H1 (cell line): ENCODE measurements at regions not wholly inside any gene's neighbourhood (a gene's known extent, or its start where the extent isn't known, plus 50 kb on each side); places are given as distances from the start of the nearest gene placed in this dataset.

ENCODE experiments used
- CTCF ChIA-PET: fragments of 300-600 bp; sonication (Branson Sonifier 250); formaldehyde crosslinking; loops from one replicate; lab custom pipeline; 2021; ENCODE audit not compliant: partially characterized antibody; lab: Charles Lee
- POLR2A ChIA-PET: fragments of 300-600 bp; sonication (Branson Sonifier 250); formaldehyde crosslinking; loops from one replicate; lab custom pipeline; 2021; ENCODE audit warnings: inconsistent platforms; ENCODE audit not compliant: partially characterized antibody; lab: Charles Lee
- DNase-seq, 2 experiments: peaks; one replicate each; pipeline versions ENCODE4 v3.0.0 to v3.0.0-alpha.2; 2010 to 2022; ENCODE audit warnings: low spot score in 2 of 2, low read depth in 1 of 2, mixed read lengths in 1 of 2
- FAIRE-seq: peaks from 2 replicates; lab custom pipeline; 2011; peaks lifted over from hg19 to GRCh38; lab: Jason Lieb, UNC
- H2AFZ ChIP-seq: 2 replicates; pipeline ENCODE4 v1.8.1; 2012; ENCODE audit warnings: low read length, inconsistent platforms
- H2AK5ac ChIP-seq: 2 replicates; pipeline ENCODE4 v1.6.1; 2013; ENCODE audit warnings: low read depth, low read length
- H2BK120ac ChIP-seq: replicated peaks from 2 replicates; pipeline ENCODE3; 2013; ENCODE audit warnings: low read depth, low read length, inconsistent platforms
- H2BK12ac ChIP-seq: 2 replicates; pipeline ENCODE4 v1.6.1; 2013; ENCODE audit warnings: low read depth, low read length
- H2BK15ac ChIP-seq: 2 replicates; pipeline ENCODE4 v1.6.1; 2013; ENCODE audit warnings: low read length
- H2BK20ac ChIP-seq: 2 replicates; pipeline ENCODE4 v1.6.1; 2013; ENCODE audit warnings: low read length
- H2BK5ac ChIP-seq: 2 replicates; pipeline ENCODE4 v1.6.1; 2013; ENCODE audit warnings: low read depth, low read length
- H3K14ac ChIP-seq: 2 replicates; pipeline ENCODE4 v1.6.1; 2013; ENCODE audit warnings: inconsistent platforms; ENCODE audit not compliant: insufficient read length
- H3K18ac ChIP-seq: 2 replicates; pipeline ENCODE4 v1.6.1; 2013; ENCODE audit warnings: low read length; ENCODE audit errors: extremely low read depth
- H3K23ac ChIP-seq: 2 replicates; pipeline ENCODE4 v1.6.1; 2013; ENCODE audit warnings: inconsistent platforms; ENCODE audit not compliant: insufficient read length
- H3K23me2 ChIP-seq: 2 replicates; pipeline ENCODE4 v1.6.1; 2013; ENCODE audit warnings: low read depth, low read length
- H3K27ac ChIP-seq: 2 replicates; pipeline ENCODE4 v1.6.1; 2011; ENCODE audit warnings: low read depth, low read length, inconsistent platforms
- H3K27me3 ChIP-seq, 4 experiments: replicated peaks in 1 of 4; 1 replicate in 1 of 4; 2 replicates in 3 of 4; pipeline versions ENCODE4 v1.6.1 to v1.8.1; 2011 to 2013; ENCODE audit warnings: low read length in 3 of 4, mild to moderate bottlenecking in 3 of 4, inconsistent platforms in 2 of 4, mixed read lengths in 2 of 4, moderate library complexity in 1 of 4; ENCODE audit not compliant: control insufficient read depth in 3 of 4, insufficient read depth in 3 of 4; ENCODE audit errors: extremely low read depth in 1 of 4
- H3K36me3 ChIP-seq, 4 experiments: 2 replicates each; pipeline versions ENCODE4 v1.6.1 to v1.8.1; 2011 to 2013; ENCODE audit warnings: mild to moderate bottlenecking in 4 of 4, low read length in 3 of 4, moderate library complexity in 2 of 4, control low read depth in 1 of 4, inconsistent platforms in 1 of 4; ENCODE audit not compliant: insufficient read depth in 4 of 4, control insufficient read depth in 2 of 4
- H3K4ac ChIP-seq: replicated peaks from 2 replicates; pipeline ENCODE3; 2013; ENCODE audit warnings: low read length, low read depth, mixed read lengths, inconsistent platforms; ENCODE audit not compliant: insufficient read length
- H3K4me1 ChIP-seq, 4 experiments: replicated peaks in 1 of 4; 1 replicate in 1 of 4; 2 replicates in 3 of 4; pipeline versions ENCODE4 v1.6.1 to v1.8.1; 2011 to 2013; ENCODE audit warnings: low read length in 3 of 4, inconsistent platforms in 2 of 4, mixed read lengths in 1 of 4; ENCODE audit not compliant: insufficient read depth in 4 of 4, control insufficient read depth in 3 of 4
- H3K4me2 ChIP-seq, 2 experiments: 2 replicates each; pipeline versions ENCODE4 v1.6.1 to v1.8.1; 2011 to 2013; ENCODE audit warnings: low read depth in 2 of 2, low read length in 2 of 2, control low read depth in 1 of 2, inconsistent platforms in 1 of 2, mild to moderate bottlenecking in 1 of 2; ENCODE audit not compliant: insufficient read depth in 1 of 2
- H3K4me3 ChIP-seq, 4 experiments: fragments of 200-600, 300-600 bp in 1 of 4; sonication (generic), shearing (Covaris generic), sonication (Bioruptor Twin) in 1 of 4; 2 replicates each; pipeline versions ENCODE4 v1.5.1 to v1.8.1; 2011 to 2016; ENCODE audit warnings: low read length in 4 of 4, low read depth in 3 of 4, control low read depth in 2 of 4, inconsistent platforms in 2 of 4, mild to moderate bottlenecking in 2 of 4, mixed read lengths in 1 of 4, moderate library complexity in 1 of 4; ENCODE audit not compliant: insufficient read depth in 2 of 4; ENCODE audit errors: extremely low read depth in 1 of 4
- H3K56ac ChIP-seq: replicated peaks from 2 replicates; pipeline ENCODE3; 2013; ENCODE audit warnings: low read depth, mild to moderate bottlenecking, mixed read lengths, low read length, inconsistent platforms; ENCODE audit not compliant: insufficient read length
- H3K79me1 ChIP-seq: 2 replicates; pipeline ENCODE4 v1.6.1; 2013; ENCODE audit warnings: low read depth, low read length, control low read depth
- H3K79me2 ChIP-seq, 2 experiments: 2 replicates each; pipeline versions ENCODE4 v1.6.1 to v1.8.1; 2012 to 2013; ENCODE audit warnings: low read length in 2 of 2, mild to moderate bottlenecking in 2 of 2, inconsistent platforms in 1 of 2; ENCODE audit not compliant: insufficient read depth in 2 of 2, control insufficient read depth in 1 of 2
- H3K9ac ChIP-seq, 4 experiments: replicated peaks in 1 of 4; 1 replicate in 1 of 4; 2 replicates in 3 of 4; pipeline versions ENCODE4 v1.6.1 to v1.8.1; 2011 to 2013; ENCODE audit warnings: low read depth in 3 of 4, low read length in 3 of 4, control low read depth in 2 of 4, mild to moderate bottlenecking in 2 of 4, moderate library complexity in 2 of 4, inconsistent platforms in 1 of 4; ENCODE audit errors: extremely low read depth in 1 of 4
- H3K9me3 ChIP-seq, 2 experiments: 2 replicates each; pipeline versions ENCODE4 v1.6.1 to v1.8.1; 2012 to 2013; ENCODE audit warnings: mild to moderate bottlenecking in 2 of 2, moderate library complexity in 2 of 2, control low read depth in 1 of 2, inconsistent platforms in 1 of 2, low read depth in 1 of 2, low read length in 1 of 2, mixed read lengths in 1 of 2; ENCODE audit not compliant: insufficient read depth in 2 of 2
- H4K20me1 ChIP-seq, 2 experiments: replicated peaks in 1 of 2; 2 replicates each; pipeline versions ENCODE3 to v1.8.1; 2011 to 2013; ENCODE audit warnings: inconsistent platforms in 2 of 2, low read length in 2 of 2, mild to moderate bottlenecking in 1 of 2; ENCODE audit not compliant: insufficient read depth in 2 of 2, control insufficient read depth in 1 of 2
- H4K5ac ChIP-seq: 2 replicates; pipeline ENCODE4 v1.6.1; 2013; ENCODE audit warnings: low read length, low read depth, mixed read lengths, inconsistent platforms; ENCODE audit not compliant: insufficient read length
- H4K8ac ChIP-seq: 2 replicates; pipeline ENCODE4 v1.8.0; 2013; ENCODE audit warnings: mild to moderate bottlenecking, moderate library complexity, low read length, inconsistent platforms; ENCODE audit not compliant: insufficient read depth; ENCODE audit errors: extremely low read depth
- H4K91ac ChIP-seq: replicated peaks from 2 replicates; pipeline ENCODE3; 2013; ENCODE audit warnings: low read length, mixed read lengths, inconsistent platforms; ENCODE audit not compliant: insufficient read length
- ATF3 ChIP-seq: IDR thresholded peaks from 2 replicates; pipeline ENCODE4 v1.6.1; 2011; ENCODE audit warnings: low read depth, mild to moderate bottlenecking, low read length; ENCODE audit not compliant: insufficient read depth
- CBX5 ChIP-seq: fragments of 300-800, 300-1000 bp; sonication (generic); IDR thresholded peaks from 2 replicates; pipeline ENCODE4 v1.7.1; 2016; ENCODE audit warnings: antibody characterized with exemption, low read length, low read depth
- CTBP2 ChIP-seq: IDR thresholded peaks from 2 replicates; pipeline ENCODE4 v1.7.0; 2011; ENCODE audit warnings: borderline replicate concordance, mild to moderate bottlenecking, moderate library complexity, mixed read lengths, low read length; ENCODE audit not compliant: insufficient read depth, insufficient read length
- GABPA ChIP-seq: IDR thresholded peaks from 2 replicates; pipeline ENCODE4 v1.6.1; 2011; ENCODE audit warnings: mild to moderate bottlenecking, low read length, moderate library complexity, borderline replicate concordance; ENCODE audit not compliant: insufficient read depth
- KDM1A ChIP-seq: fragments of 200-600, 300-600 bp; sonication (generic); IDR thresholded peaks from 2 replicates; pipeline ENCODE4 v1.7.1; 2016; ENCODE audit warnings: mild to moderate bottlenecking, low read length, borderline replicate concordance
- PHF8 ChIP-seq: fragments of 200-600 bp; sonication (generic); conservative IDR thresholded peaks from 2 replicates; pipeline ENCODE4 v1.7.1; 2012; ENCODE audit warnings: low read depth, mild to moderate bottlenecking, inconsistent platforms, low read length, moderate library complexity
- SAP30 ChIP-seq: fragments of 300-600 bp; sonication (generic); IDR thresholded peaks from 2 replicates; pipeline ENCODE4 v1.7.1; 2012; ENCODE audit warnings: low read length, moderate library complexity, mild to moderate bottlenecking, inconsistent platforms; ENCODE audit not compliant: insufficient read depth, insufficient replicate concordance
- SIX5 ChIP-seq: IDR thresholded peaks from 2 replicates; pipeline ENCODE4 v1.6.1; 2011; ENCODE audit warnings: mild to moderate bottlenecking, low read depth, low read length
- SUZ12 ChIP-seq: fragments of 200-600 bp; sonication (generic); IDR thresholded peaks from 2 replicates; pipeline ENCODE4 v1.6.1; 2012; ENCODE audit warnings: mild to moderate bottlenecking, inconsistent platforms, low read length, moderate library complexity, mixed read lengths
- TCF12 ChIP-seq: IDR thresholded peaks from 2 replicates; pipeline ENCODE4 v1.6.1; 2011; ENCODE audit warnings: low read depth, mild to moderate bottlenecking, low read length
- YY1 ChIP-seq: IDR thresholded peaks from 2 replicates; pipeline ENCODE4 v1.6.1; 2011; ENCODE audit warnings: low read depth, mild to moderate bottlenecking, low read length
- WGBS, 2 experiments: shearing (Covaris generic) in 1 of 2; methylation state at CpG; one replicate each; pipeline versions ENCODE4 v1.1.6 to v1.1.7; 2013 to 2015; ENCODE audit warnings: low lambda C conversion rate in 2 of 2, mixed read lengths in 2 of 2, inconsistent platforms in 1 of 2, low coverage in 1 of 2, missing lambda C conversion rate in 1 of 2; ENCODE audit not compliant: insufficient replicate concordance in 2 of 2, insufficient coverage in 1 of 2, insufficient read length in 1 of 2; ENCODE audit errors: extremely low coverage in 1 of 2, missing lambda C conversion rate in 1 of 2; 5-methylcytosine and 5-hydroxymethylcytosine counted together

GRCh38 chr4:79526641-79527565 is 118.9 kb upstream of the GK2 start:
- no peak overlapping the region for H3K27ac ChIP-seq
- H2BK15ac ChIP-seq, result no peak overlapping the region
- H3K14ac ChIP-seq, result no peak overlapping the region
- CTCF ChIA-PET, result no interaction called here
- no peaks in the 10 kb centered on the region for H3K79me2 ChIP-seq
- no peak overlapping the region for H3K23ac ChIP-seq
- H3K18ac ChIP-seq, result no peak overlapping the region
- DNase-seq, result no peak
- H4K20me1 ChIP-seq, result no peaks in the 10 kb centered on the region
- no peak overlapping the region for H3K4me2 ChIP-seq
- no peaks in the 10 kb centered on the region for H3K27me3 ChIP-seq
- H3K4ac ChIP-seq, result no peak overlapping the region
- no peak overlapping the region for H3K9ac ChIP-seq
- H2BK5ac ChIP-seq, result no peak overlapping the region
- H3K56ac ChIP-seq, result no peak overlapping the region
- no peaks in the 10 kb centered on the region for H3K4me1 ChIP-seq
- H2BK20ac ChIP-seq, result no peak overlapping the region
- no peak overlapping the region for H2BK12ac ChIP-seq
- H3K36me3 ChIP-seq, result no peaks in the 10 kb centered on the region
- H4K91ac ChIP-seq, result no peak overlapping the region
- no peak overlapping the region for H2AK5ac ChIP-seq
- WGBS, 2 experiments, result 98% methylated on average over 15 of the region's 15 CpGs; no CpG with 5 or more reads in 1 of the 2 experiments
- POLR2A ChIA-PET, result no interaction called here
- H3K79me1 ChIP-seq, result no peaks in the 10 kb centered on the region
- H4K5ac ChIP-seq, result no peak overlapping the region
- no peaks in the 10 kb centered on the region for H3K9me3 ChIP-seq
- H2BK120ac ChIP-seq, result no peak overlapping the region
- peak overlapping the region; percentile 86 for H2AFZ ChIP-seq
- H4K8ac ChIP-seq, result no peak overlapping the region
- peak; percentile 28 for FAIRE-seq
- no peak overlapping the region for H3K4me3 ChIP-seq
- no peaks in the 10 kb centered on the region; the same call in 1 of the 2 replicates for H3K23me2 ChIP-seq
- no peak for TF ChIP-seq YY1
- no peak for TF ChIP-seq SUZ12
- no peak for TF ChIP-seq CTBP2
- no peak for TF ChIP-seq SIX5
- no peak for TF ChIP-seq KDM1A
- no peak for TF ChIP-seq PHF8
- no peak for TF ChIP-seq CBX5
- no peak for TF ChIP-seq ATF3
- TF ChIP-seq SAP30, result no peak
- no peak for TF ChIP-seq TCF12
- no peak for TF ChIP-seq GABPA
